IPS DF 6.9 (cell line): ENCODE measurements at regions not wholly inside any gene's neighbourhood (a gene's known extent, or its start where the extent isn't known, plus 50 kb on each side); places are given as distances from the start of the nearest gene placed in this dataset.
"Not testable (repeated sequence)": the region's sequence is repeated elsewhere in the genome, so short reads cannot be mapped to it uniquely, and the experiment has no call there.

ENCODE experiments used
- DNase-seq: peaks from one replicate; pipeline ENCODE4 v3.0.0-alpha.2; 2013; ENCODE audit warnings: low read depth, low spot score
- H3K27ac ChIP-seq: one replicate; pipeline ENCODE4 v1.5.1; 2013; ENCODE audit warnings: low read length, control low read depth
- H3K27me3 ChIP-seq: 2 replicates; pipeline ENCODE4 v1.6.1; 2013; ENCODE audit warnings: mild to moderate bottlenecking, low read length; ENCODE audit not compliant: control insufficient read depth, insufficient read depth
- H3K36me3 ChIP-seq: 2 replicates; pipeline ENCODE4 v1.6.1; 2013; ENCODE audit warnings: low read length; ENCODE audit not compliant: control insufficient read depth, insufficient read depth
- H3K4me1 ChIP-seq: 2 replicates; pipeline ENCODE4 v1.6.1; 2013; ENCODE audit warnings: low read length; ENCODE audit not compliant: control insufficient read depth, insufficient read depth
- H3K4me3 ChIP-seq: 2 replicates; pipeline ENCODE4 v1.5.1; 2013; ENCODE audit warnings: mild to moderate bottlenecking, low read length
- H3K9me3 ChIP-seq: 2 replicates; pipeline ENCODE4 v1.6.1; 2013; ENCODE audit warnings: low read length, inconsistent platforms; ENCODE audit not compliant: control insufficient read depth, insufficient read depth
- WGBS: extraction: QIAGEN DNeasy Blood & Tissue Kit; methylation state at CpG from one replicate; pipeline ENCODE4 v1.1.7; 2013; ENCODE audit warnings: mixed read lengths, missing lambda C conversion rate; ENCODE audit not compliant: insufficient read length, insufficient coverage; 5-methylcytosine and 5-hydroxymethylcytosine counted together

DNA sequence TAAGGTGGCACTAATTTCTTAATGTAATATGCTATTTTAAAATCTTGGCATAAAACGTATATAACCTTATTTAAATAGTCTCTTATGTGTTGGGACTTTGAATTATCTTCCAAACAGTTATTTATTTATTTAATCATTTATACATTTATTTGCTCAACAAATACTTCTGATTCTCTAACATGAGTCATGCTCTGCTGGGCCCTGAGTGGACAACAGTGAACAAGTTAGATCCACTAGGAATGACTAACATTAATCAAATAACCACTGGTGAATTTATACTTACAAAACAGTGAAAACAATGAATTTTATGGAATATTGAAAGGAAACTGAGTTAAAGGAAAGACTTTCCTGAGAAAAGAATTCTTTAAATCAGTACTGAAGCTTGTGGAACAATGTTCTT lies 1257.2 kb upstream of the CHAC2 start:
- H3K27me3 ChIP-seq = no peaks in the 10 kb centered on the region
- no peaks in the 10 kb centered on the region for H3K4me1 ChIP-seq
- no peak overlapping the region for H3K27ac ChIP-seq
- H3K4me3 ChIP-seq = no peak overlapping the region
- H3K9me3 ChIP-seq = no peaks in the 10 kb centered on the region
- no CpG with 5 or more reads among the region's 1 CpG for WGBS
- no peaks in the 10 kb centered on the region for H3K36me3 ChIP-seq
- no peak for DNase-seq

GRCh38 chr2:52502476-52502860 lies 1265.1 kb upstream of the CHAC2 start:
- Histone ChIP-seq H3K9me3 (no peaks in the 10 kb centered on the region), H3K27me3 (no peaks in the 10 kb centered on the region), H3K4me1 (no peaks in the 10 kb centered on the region), H3K4me3 (no peak overlapping the region), H3K27ac (no peak overlapping the region), H3K36me3 (no peaks in the 10 kb centered on the region)
- no CpG with 5 or more reads among the region's 2 CpGs for WGBS
- DNase-seq = no peak

- no CpG with 5 or more reads among the region's 2 CpGs for WGBS
- Histone ChIP-seq H3K9me3 (no peaks in the 10 kb centered on the region), H3K27me3 (no peaks in the 10 kb centered on the region), H3K4me3 (no peak overlapping the region), H3K4me1 (no peaks in the 10 kb centered on the region), H3K36me3 (no peaks in the 10 kb centered on the region), H3K27ac (no peak overlapping the region)
- no peak for DNase-seq
Observed at GRCh38 chr2:52501715-52502475, 1265.7 kb upstream of the CHAC2 start.

DNA sequence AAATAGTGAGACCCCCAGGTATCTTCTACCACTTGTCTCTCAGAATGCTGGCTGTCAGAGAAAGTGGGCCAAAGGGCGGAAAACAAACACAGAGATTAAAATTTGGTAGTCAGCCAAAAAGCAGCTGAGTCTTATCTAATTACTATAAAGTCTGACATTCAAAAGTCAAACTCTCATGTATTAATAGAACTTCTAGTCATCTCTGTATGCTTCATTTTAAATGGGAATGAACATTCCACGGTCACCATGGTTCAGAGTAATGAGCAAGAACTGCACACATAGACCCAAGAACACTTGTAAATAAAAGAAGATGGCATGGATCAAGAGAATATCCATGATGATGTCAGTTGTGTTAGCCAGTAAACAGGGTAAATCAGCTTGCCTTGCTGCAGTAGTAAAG lies 1267.0 kb upstream of the CHAC2 start:
- H3K27ac ChIP-seq = no peak overlapping the region
- H3K4me3 ChIP-seq = no peak overlapping the region
- no peak for DNase-seq
- no peaks in the 10 kb centered on the region for H3K36me3 ChIP-seq
- no CpG with 5 or more reads among the region's 2 CpGs for WGBS
- H3K27me3 ChIP-seq = no peaks in the 10 kb centered on the region
- H3K9me3 ChIP-seq = no peaks in the 10 kb centered on the region
- no peaks in the 10 kb centered on the region for H3K4me1 ChIP-seq

- no peaks in the 10 kb centered on the region for H3K27me3 ChIP-seq
- no CpG with 5 or more reads among the region's 3 CpGs for WGBS
- no peaks in the 10 kb centered on the region for H3K36me3 ChIP-seq
- no peak for DNase-seq
- H3K9me3 ChIP-seq = no peaks in the 10 kb centered on the region
- no peak overlapping the region for H3K4me3 ChIP-seq
- H3K27ac ChIP-seq = no peak overlapping the region
- H3K4me1 ChIP-seq = no peaks in the 10 kb centered on the region
Observed at GRCh38 chr2:52498077-52498750, 1269.4 kb upstream of the CHAC2 start.

- no peaks in the 10 kb centered on the region for H3K27me3 ChIP-seq
- H3K4me3 ChIP-seq = no peak overlapping the region
- no peak for DNase-seq
- no peaks in the 10 kb centered on the region for H3K4me1 ChIP-seq
- H3K9me3 ChIP-seq = no peaks in the 10 kb centered on the region
- H3K27ac ChIP-seq = no peak overlapping the region
- H3K36me3 ChIP-seq = no peaks in the 10 kb centered on the region
Observed at GRCh38 chr2:52495816-52496215, 1271.8 kb upstream of the CHAC2 start.

DNA sequence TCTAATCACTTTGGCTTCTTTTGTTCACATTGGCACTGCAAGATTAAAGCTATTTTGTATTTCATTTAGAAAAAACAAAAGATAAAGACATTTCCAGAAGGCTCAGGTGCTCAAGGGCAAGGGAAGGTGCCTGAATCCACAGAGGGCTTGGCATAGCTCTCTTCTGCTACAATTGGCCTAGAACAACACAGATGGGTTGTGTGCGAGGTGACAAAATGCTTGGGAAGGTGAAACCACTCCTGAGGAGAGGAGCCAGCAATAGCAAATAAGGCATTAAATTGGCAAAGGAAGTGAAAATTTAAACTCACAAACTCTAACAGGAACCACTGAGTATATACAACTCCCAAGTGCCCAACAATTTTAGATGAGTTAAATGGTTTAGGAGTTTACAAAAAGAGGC lies 1290.4 kb upstream of the CHAC2 start:
- no CpG with 5 or more reads among the region's 1 CpG for WGBS
- H3K4me3 ChIP-seq = no peak overlapping the region
- H3K36me3 ChIP-seq = no peaks in the 10 kb centered on the region
- no peaks in the 10 kb centered on the region for H3K27me3 ChIP-seq
- H3K9me3 ChIP-seq = no peaks in the 10 kb centered on the region
- no peak for DNase-seq
- no peak overlapping the region for H3K27ac ChIP-seq
- H3K4me1 ChIP-seq = no peaks in the 10 kb centered on the region

DNA sequence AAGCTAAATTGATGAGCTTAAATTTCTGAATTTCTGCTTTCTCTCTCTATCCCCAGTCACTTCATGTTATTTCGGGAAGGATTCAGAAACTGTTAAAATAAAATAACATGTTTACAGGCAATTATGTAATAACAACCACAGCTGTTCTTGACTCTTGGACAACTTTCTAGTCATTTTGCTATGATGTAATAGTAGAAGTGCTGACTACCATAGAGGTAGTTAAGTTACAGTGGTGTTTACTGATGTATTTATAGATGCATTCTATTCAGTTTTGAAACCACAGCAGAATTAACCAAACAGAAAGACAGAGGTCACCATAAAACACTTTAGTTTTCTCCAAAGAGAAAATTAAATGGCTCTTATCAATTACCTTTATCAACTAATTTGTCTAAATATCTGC lies 1292.0 kb upstream of the CHAC2 start:
- no peaks in the 10 kb centered on the region for H3K4me1 ChIP-seq
- WGBS = no CpG with 5 or more reads among the region's 1 CpG
- H3K9me3 ChIP-seq = no peaks in the 10 kb centered on the region
- H3K4me3 ChIP-seq = no peak overlapping the region
- no peaks in the 10 kb centered on the region for H3K36me3 ChIP-seq
- no peak overlapping the region for H3K27ac ChIP-seq
- no peak for DNase-seq
- H3K27me3 ChIP-seq = no peaks in the 10 kb centered on the region

DNA sequence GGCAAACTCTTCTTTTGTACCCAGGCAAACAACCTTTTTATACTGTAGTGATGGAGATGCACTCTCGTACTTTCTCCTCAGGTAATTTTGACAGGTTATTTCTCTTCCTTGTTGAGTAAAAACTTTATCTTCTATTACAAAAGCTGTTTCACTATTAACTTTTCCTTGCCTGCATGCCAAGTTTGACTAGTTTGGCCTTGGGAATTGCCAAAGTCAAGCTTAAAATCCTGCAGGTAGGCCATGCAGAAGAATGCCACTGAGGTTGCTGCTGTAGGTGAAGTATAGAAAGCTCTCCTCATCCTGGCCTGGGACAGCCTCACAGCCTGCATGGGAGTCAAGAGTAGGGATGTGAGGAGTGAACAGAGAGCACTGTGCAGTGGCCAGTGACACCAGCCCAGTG lies 1293.5 kb upstream of the CHAC2 start:
- DNase-seq = no peak
- WGBS = no CpG with 5 or more reads among the region's 1 CpG
- H3K36me3 ChIP-seq = no peaks in the 10 kb centered on the region

GRCh38 chr2:52473526-52473925 lies 1294.1 kb upstream of the CHAC2 start:
- Histone ChIP-seq H3K4me3 (no peak overlapping the region), H3K9me3 (no peaks in the 10 kb centered on the region), H3K27ac (no peak overlapping the region), H3K27me3 (no peaks in the 10 kb centered on the region), H3K36me3 (no peaks in the 10 kb centered on the region), H3K4me1 (no peaks in the 10 kb centered on the region)
- no peak for DNase-seq
- no CpG with 5 or more reads among the region's 2 CpGs for WGBS

More for the DNA sequence above, 1293.5 kb upstream of the CHAC2 start:
- Histone ChIP-seq H3K4me1 (no peaks in the 10 kb centered on the region), H3K4me3 (no peak overlapping the region), H3K27me3 (no peaks in the 10 kb centered on the region), H3K9me3 (no peaks in the 10 kb centered on the region), H3K27ac (no peak overlapping the region)

- not testable (repeated sequence) for H3K27ac ChIP-seq, H3K4me3 ChIP-seq, H3K4me1 ChIP-seq, DNase-seq, H3K9me3 ChIP-seq, H3K36me3 ChIP-seq, H3K27me3 ChIP-seq
- WGBS = no CpG with 5 or more reads among the region's 1 CpG
Observed at GRCh38 chr2:52470457-52470856, 1297.1 kb upstream of the CHAC2 start.
